K562 (cell line): ENCODE measurements at regions not wholly inside any gene's neighbourhood (a gene's known extent, or its start where the extent isn't known, plus 50 kb on each side); places are given as distances from the start of the nearest gene placed in this dataset.

Experiments
- ATAC-seq: fragments of 200-7000 bp; cut with Tn5 transposase; 3 replicates; pipeline ENCODE4 v1.9.1; 2020; ENCODE audit warnings: moderate library complexity
- BruUV-seq: library from RNA; stranded (reverse); fragments of 400-500 nt; replicated peaks from 2 replicates; lab custom pipeline; 2021; lab: Mats Ljungman, UMichigan
- CTCF ChIA-PET: fragments of 300-600 bp; formaldehyde crosslinking; extraction: SDS; loops from one replicate; lab custom pipeline; 2021; ENCODE audit warnings: low intra/inter-chr PET ratio; lab: Yijun Ruan, JAX
- POLR2A ChIA-PET: fragments of 300-600, 350-650 bp; sonication (Branson Sonifier 250); formaldehyde crosslinking; extraction: SDS; loops from one replicate; lab custom pipeline; 2021; ENCODE audit warnings: antibody characterized with exemption, inconsistent platforms; lab: Yijun Ruan, JAX
- DNase-seq, 4 experiments: peaks; one replicate each; pipeline versions ENCODE4 v3.0.0 to v3.0.0-alpha.2; 2011 to 2018; ENCODE audit warnings: low spot score in 3 of 4, mixed read lengths in 3 of 4; ENCODE audit errors: extremely low read depth in 1 of 4
- FAIRE-seq: peaks from 2 replicates; lab custom pipeline; 2011; peaks lifted over from hg19 to GRCh38; lab: Jason Lieb, UNC
- H2AFZ ChIP-seq: 2 replicates; pipeline ENCODE4 v1.6.0; 2011; ENCODE audit warnings: low read depth, low read length, control low read depth, inconsistent platforms
- H3K27ac ChIP-seq: fragments of 200-600 bp; 3 replicates; pipeline ENCODE4 v1.8.0; 2011; ENCODE audit warnings: low read depth, mild to moderate bottlenecking, control low read depth, inconsistent platforms, low read length, moderate library complexity, mixed read lengths; ENCODE audit errors: extremely low read depth
- H3K27me3 ChIP-seq, 2 experiments: fragments of 300-600 bp in 1 of 2; 2 replicates in 1 of 2; 3 replicates in 1 of 2; pipeline versions ENCODE4 v1.6.0 to v1.8.0; 2011; ENCODE audit warnings: inconsistent platforms in 2 of 2, low read length in 2 of 2, mild to moderate bottlenecking in 1 of 2, mixed read lengths in 1 of 2, moderate library complexity in 1 of 2; ENCODE audit not compliant: control insufficient read depth in 2 of 2, insufficient read depth in 2 of 2
- H3K36me3 ChIP-seq: fragments of 300-600 bp; 3 replicates; pipeline ENCODE4 v1.8.0; 2011; ENCODE audit warnings: mild to moderate bottlenecking, low read length, inconsistent platforms; ENCODE audit not compliant: control insufficient read depth, insufficient read depth
- H3K4me1 ChIP-seq, 2 experiments: fragments of 200-600 bp in 1 of 2; replicated peaks in 1 of 2; 2 replicates in 1 of 2; 3 replicates in 1 of 2; pipeline versions ENCODE4 v1.5.1 to v1.8.0; 2011; ENCODE audit warnings: inconsistent platforms in 2 of 2, low read length in 2 of 2, mild to moderate bottlenecking in 1 of 2, mixed read lengths in 1 of 2, moderate library complexity in 1 of 2; ENCODE audit not compliant: control insufficient read depth in 2 of 2, insufficient read depth in 2 of 2
- H3K4me2 ChIP-seq: 2 replicates; pipeline ENCODE4 v1.6.1; 2011; ENCODE audit warnings: low read length, control low read depth, inconsistent platforms, mixed read lengths; ENCODE audit not compliant: insufficient read depth
- H3K4me3 ChIP-seq: fragments of 200-600 bp; sonication (generic), shearing (Covaris generic); 2 replicates; pipeline ENCODE4 v1.5.1; 2016; ENCODE audit warnings: control low read depth, inconsistent platforms
- H3K79me2 ChIP-seq: fragments of 200-600 bp; 3 replicates; pipeline ENCODE4 v1.8.0; 2011; ENCODE audit warnings: low read length, inconsistent platforms; ENCODE audit not compliant: control insufficient read depth, insufficient read depth
- H3K9ac ChIP-seq, 2 experiments: 2 replicates each; pipeline versions ENCODE4 v1.6.0 to v1.6.1; 2011; ENCODE audit warnings: low read depth in 2 of 2, low read length in 2 of 2, control low read depth in 1 of 2, inconsistent platforms in 1 of 2, mild to moderate bottlenecking in 1 of 2, mixed read lengths in 1 of 2; ENCODE audit not compliant: insufficient read depth in 1 of 2
- H3K9me1 ChIP-seq: one replicate; pipeline ENCODE4 v1.6.0; 2011; ENCODE audit warnings: inconsistent platforms, mild to moderate bottlenecking, low read length, moderate library complexity; ENCODE audit not compliant: control insufficient read depth, insufficient read depth
- H3K9me3 ChIP-seq: replicated peaks from 2 replicates; pipeline ENCODE4 v1.5.1; 2011; ENCODE audit warnings: low read depth, low read length, inconsistent platforms; ENCODE audit not compliant: control insufficient read depth, insufficient read depth
- H4K20me1 ChIP-seq: replicated peaks from 2 replicates; pipeline ENCODE4 v1.6.1; 2011; ENCODE audit warnings: low read length, inconsistent platforms, mixed read lengths; ENCODE audit not compliant: control insufficient read depth, insufficient read depth
- CAMTA2 ChIP-seq: fragments of 250-450 bp; sonication (Bioruptor Pico); conservative IDR thresholded peaks from 2 replicates; pipeline ENCODE4 v1.5.1; 2022
- HDAC1 ChIP-seq, 2 experiments: fragments of 450-650 bp; IDR thresholded peaks; 2 replicates each; pipeline ENCODE4 v1.6.1; 2016 to 2017; ENCODE audit warnings: inconsistent platforms in 1 of 2, mild to moderate bottlenecking in 1 of 2, moderate library complexity in 1 of 2
- PTTG1 ChIP-seq: fragments of 450-650 bp; IDR thresholded peaks from 2 replicates; pipeline ENCODE4 v1.6.1; 2016; ENCODE audit warnings: low read depth, mild to moderate bottlenecking, missing genetic modification characterization, missing compliant biosample characterization
- SMARCE1 ChIP-seq: fragments of 450-650 bp; IDR thresholded peaks from 2 replicates; pipeline ENCODE4 v1.7.1; 2016; ENCODE audit warnings: mild to moderate bottlenecking
- XRCC3 ChIP-seq: fragments of 450-650 bp; IDR thresholded peaks from 2 replicates; pipeline ENCODE4 v1.6.1; 2017; ENCODE audit warnings: mild to moderate bottlenecking, moderate library complexity
- XRCC4 ChIP-seq: IDR thresholded peaks from one replicate; pipeline ENCODE4 v1.6.1; 2011; ENCODE audit not compliant: insufficient read depth, insufficient read length; ENCODE audit errors: extremely low read depth
- ZKSCAN3 ChIP-seq: fragments of 250-450 bp; sonication (Bioruptor Pico); IDR thresholded peaks from 2 replicates; pipeline ENCODE4 v1.4.0; 2020
- ZNF174 ChIP-seq: fragments of 250-450 bp; sonication (Bioruptor Pico); IDR thresholded peaks from 2 replicates; pipeline ENCODE4 v1.4.0; 2020; ENCODE audit warnings: mild to moderate bottlenecking
- WGBS: fragments of 100-300 bp; shearing (Covaris generic); methylation state at CpG from one replicate; pipeline ENCODE4 v1.1.6; 2016; ENCODE audit warnings: low coverage, mixed read lengths; ENCODE audit not compliant: insufficient coverage; ENCODE audit errors: missing lambda C conversion rate; 5-methylcytosine and 5-hydroxymethylcytosine counted together
- in situ Hi-C: fragments of 300-500 bp; cut with MboI; formaldehyde crosslinking; loops from 4 replicates; pipeline ENCODE4 v1.15.0; 2018; ENCODE audit warnings: inconsistent platforms, mixed read lengths
- intact Hi-C: fragments of 100-400 bp; cut with micrococcal nuclease; formaldehyde crosslinking; loops from 2 replicates; pipeline ENCODE4 v1.14.2; 2022
- TF ChIP-seq, protein P1 (sequence below): sonication (generic); formaldehyde crosslinking; IDR thresholded peaks from 2 replicates; pipeline ENCODE4 v1.8.0; 2023; ENCODE audit warnings: mild to moderate bottlenecking, missing genetic modification reagents
- TF ChIP-seq, protein P2 (sequence below): fragments of 250-450 bp; sonication (Bioruptor Pico); IDR thresholded peaks from 2 replicates; pipeline ENCODE4 v1.8.0; 2022; ENCODE audit warnings: inconsistent platforms
- TF ChIP-seq, protein P3 (sequence below): fragments of 450-650 bp; IDR thresholded peaks from 2 replicates; pipeline ENCODE4 v1.6.1; 2016
- TF ChIP-seq, protein P4 (sequence below), 2 experiments: fragments of 450-650 bp; IDR thresholded peaks; 2 replicates each; pipeline ENCODE4 v1.6.1; 2016

DNA sequence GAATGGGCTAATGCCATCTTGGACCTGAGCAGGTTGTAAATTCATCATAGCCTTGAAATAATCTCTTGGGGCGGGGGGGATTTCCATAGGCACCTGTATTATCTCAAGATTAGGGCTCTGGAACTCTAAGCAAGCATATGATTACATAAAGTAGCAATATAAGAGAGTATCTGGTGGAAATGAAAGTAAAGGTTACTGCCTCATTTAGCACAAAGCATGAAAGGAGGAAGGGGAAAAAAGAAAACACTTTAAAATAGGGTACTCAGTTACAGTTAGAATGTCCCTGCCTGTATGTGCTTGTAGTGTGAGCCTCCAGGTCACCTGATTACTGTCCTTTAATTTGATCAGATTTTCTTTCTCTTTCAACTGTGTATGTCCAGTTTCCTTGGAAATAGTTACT is 1079.7 kb upstream of the CDH18 start (continued):
- TF ChIP-seq, protein P1, sequence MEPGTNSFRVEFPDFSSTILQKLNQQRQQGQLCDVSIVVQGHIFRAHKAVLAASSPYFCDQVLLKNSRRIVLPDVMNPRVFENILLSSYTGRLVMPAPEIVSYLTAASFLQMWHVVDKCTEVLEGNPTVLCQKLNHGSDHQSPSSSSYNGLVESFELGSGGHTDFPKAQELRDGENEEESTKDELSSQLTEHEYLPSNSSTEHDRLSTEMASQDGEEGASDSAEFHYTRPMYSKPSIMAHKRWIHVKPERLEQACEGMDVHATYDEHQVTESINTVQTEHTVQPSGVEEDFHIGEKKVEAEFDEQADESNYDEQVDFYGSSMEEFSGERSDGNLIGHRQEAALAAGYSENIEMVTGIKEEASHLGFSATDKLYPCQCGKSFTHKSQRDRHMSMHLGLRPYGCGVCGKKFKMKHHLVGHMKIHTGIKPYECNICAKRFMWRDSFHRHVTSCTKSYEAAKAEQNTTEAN (CRISPR knock-in tag) = no peak
- TF ChIP-seq HDAC1 (IDR thresholded peaks at IDR 0.05) = no peak

DNA sequence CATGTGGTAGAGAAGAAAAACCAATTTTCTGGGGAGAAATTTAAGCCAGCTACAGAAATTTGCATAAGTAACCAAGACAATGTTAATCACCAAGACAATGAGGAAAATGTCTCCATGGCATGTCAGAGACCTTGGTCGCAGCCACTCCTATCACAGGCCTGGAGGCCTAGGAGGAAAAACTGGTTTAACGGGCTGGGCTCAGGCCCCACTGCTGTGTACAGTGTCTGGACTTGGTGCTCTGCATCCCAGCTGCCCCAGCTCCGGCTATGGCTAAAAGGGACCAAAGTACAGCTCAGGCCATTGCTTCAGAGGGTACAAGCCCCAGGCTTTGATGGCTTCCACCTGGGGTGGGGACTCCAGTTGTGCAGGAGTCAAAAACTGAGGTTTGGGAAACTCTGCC is 1075.1 kb upstream of the CDH18 start:
- in situ Hi-C loops = no loop called here
- Histone ChIP-seq H3K9me1 (no peaks in the 10 kb centered on the region), H4K20me1 (no peaks in the 10 kb centered on the region), H3K27ac (no peak overlapping the region), H3K79me2 (no peaks in the 10 kb centered on the region), H3K9ac (no peak overlapping the region), H3K4me1 (no peaks in the 10 kb centered on the region), H3K27me3 (no peaks in the 10 kb centered on the region), H3K4me3 (no peak overlapping the region), H3K9me3 (peaks cover 6% of the 10 kb centered on the region; the same call in 1 of the 2 replicates), H2AFZ (no peak overlapping the region), H3K4me2 (no peak overlapping the region), H3K36me3 (no peaks in the 10 kb centered on the region)
- ChIA-PET CTCF (no interaction called here), POLR2A (no interaction called here)
- TF ChIP-seq ZNF174 (CRISPR knock-in tag) = no peak
- no peak for TF ChIP-seq CAMTA2 (CRISPR knock-in tag)
- no peak for TF ChIP-seq XRCC3
- TF ChIP-seq, protein P2, sequence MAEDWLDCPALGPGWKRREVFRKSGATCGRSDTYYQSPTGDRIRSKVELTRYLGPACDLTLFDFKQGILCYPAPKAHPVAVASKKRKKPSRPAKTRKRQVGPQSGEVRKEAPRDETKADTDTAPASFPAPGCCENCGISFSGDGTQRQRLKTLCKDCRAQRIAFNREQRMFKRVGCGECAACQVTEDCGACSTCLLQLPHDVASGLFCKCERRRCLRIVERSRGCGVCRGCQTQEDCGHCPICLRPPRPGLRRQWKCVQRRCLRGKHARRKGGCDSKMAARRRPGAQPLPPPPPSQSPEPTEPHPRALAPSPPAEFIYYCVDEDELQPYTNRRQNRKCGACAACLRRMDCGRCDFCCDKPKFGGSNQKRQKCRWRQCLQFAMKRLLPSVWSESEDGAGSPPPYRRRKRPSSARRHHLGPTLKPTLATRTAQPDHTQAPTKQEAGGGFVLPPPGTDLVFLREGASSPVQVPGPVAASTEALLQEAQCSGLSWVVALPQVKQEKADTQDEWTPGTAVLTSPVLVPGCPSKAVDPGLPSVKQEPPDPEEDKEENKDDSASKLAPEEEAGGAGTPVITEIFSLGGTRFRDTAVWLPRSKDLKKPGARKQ (CRISPR knock-in tag) = no peak
- no peak for TF ChIP-seq XRCC4
- TF ChIP-seq, protein P3, sequence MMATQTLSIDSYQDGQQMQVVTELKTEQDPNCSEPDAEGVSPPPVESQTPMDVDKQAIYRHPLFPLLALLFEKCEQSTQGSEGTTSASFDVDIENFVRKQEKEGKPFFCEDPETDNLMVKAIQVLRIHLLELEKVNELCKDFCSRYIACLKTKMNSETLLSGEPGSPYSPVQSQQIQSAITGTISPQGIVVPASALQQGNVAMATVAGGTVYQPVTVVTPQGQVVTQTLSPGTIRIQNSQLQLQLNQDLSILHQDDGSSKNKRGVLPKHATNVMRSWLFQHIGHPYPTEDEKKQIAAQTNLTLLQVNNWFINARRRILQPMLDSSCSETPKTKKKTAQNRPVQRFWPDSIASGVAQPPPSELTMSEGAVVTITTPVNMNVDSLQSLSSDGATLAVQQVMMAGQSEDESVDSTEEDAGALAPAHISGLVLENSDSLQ = no peak
- no peak for TF ChIP-seq SMARCE1
- TF ChIP-seq ZKSCAN3 (CRISPR knock-in tag) = no peak
- TF ChIP-seq, protein P4, sequence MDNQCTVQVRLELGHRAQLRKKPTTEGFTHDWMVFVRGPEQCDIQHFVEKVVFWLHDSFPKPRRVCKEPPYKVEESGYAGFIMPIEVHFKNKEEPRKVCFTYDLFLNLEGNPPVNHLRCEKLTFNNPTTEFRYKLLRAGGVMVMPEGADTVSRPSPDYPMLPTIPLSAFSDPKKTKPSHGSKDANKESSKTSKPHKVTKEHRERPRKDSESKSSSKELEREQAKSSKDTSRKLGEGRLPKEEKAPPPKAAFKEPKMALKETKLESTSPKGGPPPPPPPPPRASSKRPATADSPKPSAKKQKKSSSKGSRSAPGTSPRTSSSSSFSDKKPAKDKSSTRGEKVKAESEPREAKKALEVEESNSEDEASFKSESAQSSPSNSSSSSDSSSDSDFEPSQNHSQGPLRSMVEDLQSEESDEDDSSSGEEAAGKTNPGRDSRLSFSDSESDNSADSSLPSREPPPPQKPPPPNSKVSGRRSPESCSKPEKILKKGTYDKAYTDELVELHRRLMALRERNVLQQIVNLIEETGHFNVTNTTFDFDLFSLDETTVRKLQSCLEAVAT (IDR thresholded peaks at IDR 0.05) = no peak
- TF ChIP-seq PTTG1 = no peak
- DNase-seq (no peak), FAIRE-seq (no peak), ATAC-seq (no peak)
- 2% methylated on average over 3 of the region's 3 CpGs for WGBS
- intact Hi-C loops = no loop called here
- BruUV-seq = no TSS peak
